HG03442 (cell line): ENCODE measurements at regions not wholly inside any gene's neighbourhood (a gene's known extent, or its start where the extent isn't known, plus 50 kb on each side); places are given as distances from the start of the nearest gene placed in this dataset.
"Not testable (repeated sequence)": the region's sequence is repeated elsewhere in the genome, so short reads cannot be mapped to it uniquely, and the experiment has no call there.

Experiments
- ATAC-seq: cut with Tn5 transposase; IDR thresholded peaks from one replicate; pipeline ENCODE4 v1.9.1; 2021; ENCODE audit warnings: mild to moderate bottlenecking, moderate library complexity; ENCODE audit not compliant: unreplicated experiment

GRCh38 chrX:2574271-2574670 is 73.5 kb upstream of the DHRSX start:
- no peak for ATAC-seq

GRCh38 chrX:2572740-2573139 is 72.0 kb upstream of the DHRSX start:
- ATAC-seq = no peak

- no peak for ATAC-seq
Measured at GRCh38 chrX:2568125-2568524, 67.3 kb upstream of the DHRSX start.

GRCh38 chrX:2566055-2566454 is 65.3 kb upstream of the DHRSX start:
- no peak for ATAC-seq

GRCh38 chrX:2561456-2561855 is 60.7 kb upstream of the DHRSX start:
- no peak for ATAC-seq

GRCh38 chrX:2559124-2559523 is 58.3 kb upstream of the DHRSX start:
- no peak for ATAC-seq

GRCh38 chrX:2554891-2555290 is 54.1 kb upstream of the DHRSX start:
- ATAC-seq = no peak

GRCh38 chrX:2554066-2554465 is 53.3 kb upstream of the DHRSX start:
- not testable (repeated sequence) for ATAC-seq

GRCh38 chrX:2552621-2553201 is 51.9 kb upstream of the DHRSX start:
- no peak for ATAC-seq

GRCh38 chrX:2550328-2551020 is 49.7 kb upstream of the DHRSX start:
- no peak for ATAC-seq
